BLaER1 (cell line): ENCODE measurements at regions not wholly inside any gene's neighbourhood (a gene's known extent, or its start where the extent isn't known, plus 50 kb on each side); places are given as distances from the start of the nearest gene placed in this dataset.
A peak's percentile ranks its signal among the peaks of the same experiment; 100 is the strongest.

Source experiments
- H3K27ac ChIP-seq: shearing (Covaris generic); formaldehyde crosslinking; 2 replicates; pipeline ENCODE4 v1.8.1; 2022
- H3K27me3 ChIP-seq: shearing (Covaris generic); formaldehyde crosslinking; 2 replicates; pipeline ENCODE4 v1.8.1; 2022
- H3K36me3 ChIP-seq: shearing (Covaris generic); formaldehyde crosslinking; 2 replicates; pipeline ENCODE4 v1.8.1; 2022
- H3K4me1 ChIP-seq: shearing (Covaris generic); formaldehyde crosslinking; 2 replicates; pipeline ENCODE4 v1.8.1; 2022
- H3K4me2 ChIP-seq: shearing (Covaris generic); formaldehyde crosslinking; 2 replicates; pipeline ENCODE4 v1.8.1; 2022
- H3K4me3 ChIP-seq: shearing (Covaris generic); formaldehyde crosslinking; 2 replicates; pipeline ENCODE4 v1.8.1; 2022
- H3K9ac ChIP-seq: shearing (Covaris generic); formaldehyde crosslinking; 2 replicates; pipeline ENCODE4 v1.8.1; 2022
- H3K9me3 ChIP-seq: shearing (Covaris generic); formaldehyde crosslinking; 2 replicates; pipeline ENCODE4 v1.8.1; 2022
- H4K20me1 ChIP-seq: shearing (Covaris generic); formaldehyde crosslinking; 2 replicates; pipeline ENCODE4 v1.8.1; 2022
- Cebpa-rat ChIP-seq: shearing (Covaris generic); IDR thresholded peaks from 2 replicates; pipeline ENCODE4 v1.8.1; 2022

- Histone ChIP-seq H3K36me3 (no peaks in the 10 kb centered on the region), H3K9me3 (no peaks in the 10 kb centered on the region), H3K4me3 (no peak overlapping the region), H3K4me2 (no peak overlapping the region), H3K4me1 (no peaks in the 10 kb centered on the region), H3K9ac (no peak overlapping the region), H3K27me3 (no peaks in the 10 kb centered on the region), H4K20me1 (no peaks in the 10 kb centered on the region), H3K27ac (no peak overlapping the region)
- no peak for TF ChIP-seq Cebpa-rat
Measured at GRCh38 chr13:74466864-74467263, 332.7 kb upstream of the KLF12 start.

GRCh38 chr13:74466020-74466419 lies 331.8 kb upstream of the KLF12 start:
- Histone ChIP-seq H4K20me1 (no peaks in the 10 kb centered on the region), H3K4me1 (no peaks in the 10 kb centered on the region), H3K9me3 (no peaks in the 10 kb centered on the region), H3K4me3 (no peak overlapping the region), H3K27me3 (no peaks in the 10 kb centered on the region), H3K9ac (no peak overlapping the region), H3K36me3 (no peaks in the 10 kb centered on the region), H3K4me2 (no peak overlapping the region), H3K27ac (no peak overlapping the region)
- no peak for TF ChIP-seq Cebpa-rat

GRCh38 chr13:74465271-74465670 lies 331.1 kb upstream of the KLF12 start:
- Histone ChIP-seq H3K9me3 (no peaks in the 10 kb centered on the region), H3K36me3 (no peaks in the 10 kb centered on the region), H3K4me2 (no peak overlapping the region), H4K20me1 (no peaks in the 10 kb centered on the region), H3K4me3 (no peak overlapping the region), H3K9ac (no peak overlapping the region), H3K27me3 (no peaks in the 10 kb centered on the region), H3K4me1 (no peaks in the 10 kb centered on the region), H3K27ac (no peak overlapping the region)
- TF ChIP-seq Cebpa-rat, result no peak

- no peak overlapping the region for H3K27ac ChIP-seq
- no peaks in the 10 kb centered on the region for H3K4me1 ChIP-seq
- TF ChIP-seq Cebpa-rat, result no peak
- H3K9ac ChIP-seq, result no peak overlapping the region
- H3K27me3 ChIP-seq, result no peaks in the 10 kb centered on the region
- H3K4me3 ChIP-seq, result no peak overlapping the region
- no peak overlapping the region for H3K4me2 ChIP-seq
- no peaks in the 10 kb centered on the region for H3K36me3 ChIP-seq
- H4K20me1 ChIP-seq, result no peaks in the 10 kb centered on the region
- no peaks in the 10 kb centered on the region for H3K9me3 ChIP-seq
Measured at GRCh38 chr13:74464670-74465069, 330.5 kb upstream of the KLF12 start.

- no peaks in the 10 kb centered on the region for H4K20me1 ChIP-seq
- H3K4me2 ChIP-seq, result no peak overlapping the region
- no peaks in the 10 kb centered on the region for H3K27me3 ChIP-seq
- no peak overlapping the region for H3K9ac ChIP-seq
- no peak overlapping the region for H3K4me3 ChIP-seq
- H3K9me3 ChIP-seq, result no peaks in the 10 kb centered on the region
- H3K36me3 ChIP-seq, result no peaks in the 10 kb centered on the region
- no peaks in the 10 kb centered on the region for H3K4me1 ChIP-seq
- TF ChIP-seq Cebpa-rat, result no peak
- H3K27ac ChIP-seq, result no peak overlapping the region
Measured at GRCh38 chr13:74461011-74461410, 326.8 kb upstream of the KLF12 start.

- TF ChIP-seq Cebpa-rat, result no peak
- Histone ChIP-seq H3K9ac (no peak overlapping the region), H3K4me1 (peaks cover 24% of the 10 kb centered on the region), H3K36me3 (no peaks in the 10 kb centered on the region), H3K27ac (no peak overlapping the region), H3K9me3 (0 out of 2 replicates have a peak, but pooled peaks cover 6% of the 10 kb centered on the region), H3K4me3 (no peak overlapping the region), H4K20me1 (no peaks in the 10 kb centered on the region), H3K27me3 (no peaks in the 10 kb centered on the region), H3K4me2 (peak overlapping the region; percentile 67; the same call in 1 of the 2 replicates)
Measured at GRCh38 chr13:74452881-74453280, 318.7 kb upstream of the KLF12 start.

- Histone ChIP-seq H3K27ac (peak overlapping the region; percentile 50; the same call in 1 of the 2 replicates), H3K9me3 (0 out of 2 replicates have a peak, but pooled peaks cover 6% of the 10 kb centered on the region), H3K36me3 (no peaks in the 10 kb centered on the region), H3K9ac (no peak overlapping the region), H3K4me3 (no peak overlapping the region; the same call in 1 of the 2 replicates), H3K4me2 (peak overlapping the region; percentile 67), H3K27me3 (no peaks in the 10 kb centered on the region), H4K20me1 (no peaks in the 10 kb centered on the region), H3K4me1 (peaks cover 24% of the 10 kb centered on the region)
- TF ChIP-seq Cebpa-rat, result no peak
Measured at GRCh38 chr13:74452176-74452575, 318.0 kb upstream of the KLF12 start.

GRCh38 chr13:74450964-74451363 lies 316.8 kb upstream of the KLF12 start:
- Histone ChIP-seq H3K27ac (peak overlapping the region; percentile 50; the same call in 1 of the 2 replicates), H3K27me3 (no peaks in the 10 kb centered on the region), H3K36me3 (no peaks in the 10 kb centered on the region), H3K4me2 (no peak overlapping the region), H3K4me1 (peaks cover 24% of the 10 kb centered on the region), H4K20me1 (no peaks in the 10 kb centered on the region), H3K9me3 (0 out of 2 replicates have a peak, but pooled peaks cover 6% of the 10 kb centered on the region), H3K4me3 (no peak overlapping the region), H3K9ac (no peak overlapping the region)
- no peak for TF ChIP-seq Cebpa-rat

- Histone ChIP-seq H3K4me2 (no peak overlapping the region), H3K4me1 (peaks cover 24% of the 10 kb centered on the region), H3K9me3 (0 out of 2 replicates have a peak, but pooled peaks cover 6% of the 10 kb centered on the region), H4K20me1 (no peaks in the 10 kb centered on the region), H3K36me3 (no peaks in the 10 kb centered on the region), H3K4me3 (no peak overlapping the region), H3K9ac (no peak overlapping the region), H3K27ac (no peak overlapping the region), H3K27me3 (no peaks in the 10 kb centered on the region)
- no peak for TF ChIP-seq Cebpa-rat
Measured at GRCh38 chr13:74450525-74450845, 316.3 kb upstream of the KLF12 start.

GRCh38 chr13:74449811-74450524 lies 315.8 kb upstream of the KLF12 start:
- H3K4me3 ChIP-seq, result no peak overlapping the region
- 0 out of 2 replicates have a peak, but pooled peaks cover 6% of the 10 kb centered on the region for H3K9me3 ChIP-seq
- H3K27me3 ChIP-seq, result no peaks in the 10 kb centered on the region
- no peaks in the 10 kb centered on the region for H4K20me1 ChIP-seq
- H3K4me2 ChIP-seq, result no peak overlapping the region
- peaks cover 29% of the 10 kb centered on the region for H3K4me1 ChIP-seq
- TF ChIP-seq Cebpa-rat, result no peak
- H3K36me3 ChIP-seq, result no peaks in the 10 kb centered on the region
- H3K9ac ChIP-seq, result no peak overlapping the region
- no peak overlapping the region for H3K27ac ChIP-seq
